Testis (tissue), 2 donors: ENCODE measurements at regions not wholly inside any gene's neighbourhood (a gene's known extent, or its start where the extent isn't known, plus 50 kb on each side); places are given as distances from the start of the nearest gene placed in this dataset.

Experiments used
- CTCF ChIP-seq, 3 experiments: fragments of 450-650 bp in 2 of 3; fragments of 200-600 bp in 1 of 3; sonication (generic) in 1 of 3; IDR thresholded peaks; one replicate each; pipeline ENCODE4 v1.5.1; 2016 to 2019; ENCODE audit warnings: antibody characterized with exemption in 3 of 3, mild to moderate bottlenecking in 2 of 3, moderate library complexity in 1 of 3
- POLR2A ChIP-seq: fragments of 450-650 bp; IDR thresholded peaks from one replicate; pipeline ENCODE4 v1.6.1; 2017; ENCODE audit warnings: antibody characterized with exemption, mild to moderate bottlenecking, moderate library complexity

GRCh38 chr13:54183728-54184127 is 1155.1 kb downstream of the OLFM4 start:
- no peak for TF ChIP-seq POLR2A
- no peak for TF ChIP-seq CTCF (IDR thresholded peaks at IDR 0.05)
